ENCODE measurements at regions not wholly inside any gene's neighbourhood (a gene's known extent, or its start where the extent isn't known, plus 50 kb on each side); places are given as distances from the start of the nearest gene placed in this dataset.

DNA sequence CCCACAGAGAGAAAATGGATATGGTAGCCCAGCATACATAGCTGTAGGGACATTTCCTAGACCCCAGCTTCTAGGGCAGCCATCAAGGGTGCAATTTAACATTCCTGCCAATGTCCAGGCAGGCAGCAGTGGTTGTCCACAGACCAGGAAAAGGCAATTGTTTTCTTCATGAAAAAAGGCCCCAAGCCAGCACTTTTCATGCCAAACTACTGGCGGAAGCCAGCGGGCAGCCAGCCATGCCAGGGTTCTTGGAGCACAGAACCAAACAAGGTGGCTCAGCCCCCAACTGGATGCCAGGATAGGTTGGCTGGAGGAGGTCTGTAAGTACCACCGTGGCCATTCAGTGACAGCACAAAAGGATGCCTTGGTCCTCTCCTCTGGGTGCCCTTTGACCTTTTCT, 94.6 kb downstream of the BANF2 start:
- no peak for TF ChIP-seq CEBPB (IDR thresholded peaks at IDR 0.05; ENCODE audit: low read depth, low read length)
- no peak for TF ChIP-seq SMC3 (IDR thresholded peaks at IDR 0.05; ENCODE audit: low read depth, low read length)
- TF ChIP-seq, protein P1, sequence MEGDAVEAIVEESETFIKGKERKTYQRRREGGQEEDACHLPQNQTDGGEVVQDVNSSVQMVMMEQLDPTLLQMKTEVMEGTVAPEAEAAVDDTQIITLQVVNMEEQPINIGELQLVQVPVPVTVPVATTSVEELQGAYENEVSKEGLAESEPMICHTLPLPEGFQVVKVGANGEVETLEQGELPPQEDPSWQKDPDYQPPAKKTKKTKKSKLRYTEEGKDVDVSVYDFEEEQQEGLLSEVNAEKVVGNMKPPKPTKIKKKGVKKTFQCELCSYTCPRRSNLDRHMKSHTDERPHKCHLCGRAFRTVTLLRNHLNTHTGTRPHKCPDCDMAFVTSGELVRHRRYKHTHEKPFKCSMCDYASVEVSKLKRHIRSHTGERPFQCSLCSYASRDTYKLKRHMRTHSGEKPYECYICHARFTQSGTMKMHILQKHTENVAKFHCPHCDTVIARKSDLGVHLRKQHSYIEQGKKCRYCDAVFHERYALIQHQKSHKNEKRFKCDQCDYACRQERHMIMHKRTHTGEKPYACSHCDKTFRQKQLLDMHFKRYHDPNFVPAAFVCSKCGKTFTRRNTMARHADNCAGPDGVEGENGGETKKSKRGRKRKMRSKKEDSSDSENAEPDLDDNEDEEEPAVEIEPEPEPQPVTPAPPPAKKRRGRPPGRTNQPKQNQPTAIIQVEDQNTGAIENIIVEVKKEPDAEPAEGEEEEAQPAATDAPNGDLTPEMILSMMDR (conservative IDR thresholded peaks at IDR 0.05; ENCODE audit: low read depth, low read length) = no peak
- TF ChIP-seq NFE2L2 (IDR thresholded peaks at IDR 0.05; ENCODE audit: low read depth, low read length) = no peak
- TF ChIP-seq, protein P2, sequence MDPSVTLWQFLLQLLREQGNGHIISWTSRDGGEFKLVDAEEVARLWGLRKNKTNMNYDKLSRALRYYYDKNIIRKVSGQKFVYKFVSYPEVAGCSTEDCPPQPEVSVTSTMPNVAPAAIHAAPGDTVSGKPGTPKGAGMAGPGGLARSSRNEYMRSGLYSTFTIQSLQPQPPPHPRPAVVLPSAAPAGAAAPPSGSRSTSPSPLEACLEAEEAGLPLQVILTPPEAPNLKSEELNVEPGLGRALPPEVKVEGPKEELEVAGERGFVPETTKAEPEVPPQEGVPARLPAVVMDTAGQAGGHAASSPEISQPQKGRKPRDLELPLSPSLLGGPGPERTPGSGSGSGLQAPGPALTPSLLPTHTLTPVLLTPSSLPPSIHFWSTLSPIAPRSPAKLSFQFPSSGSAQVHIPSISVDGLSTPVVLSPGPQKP (IDR thresholded peaks at IDR 0.05; ENCODE audit: borderline replicate concordance, low read depth, low read length) = no peak
- Histone ChIP-seq H3K23ac (ENCODE audit: low read depth, low read length) (no peak overlapping the region), H4K91ac (ENCODE audit: insufficient read depth, low read depth, low read length) (no peak overlapping the region), H3K4me3 (ENCODE audit: insufficient read depth, low read depth, low read length) (no peak overlapping the region), H4K5ac (ENCODE audit: low read depth, low read length) (no peak overlapping the region), H2BK15ac (ENCODE audit: low read depth, low read length) (no peak overlapping the region), H3K27me3 (ENCODE audit: control insufficient read depth, insufficient read depth, low read length) (no peaks in the 10 kb centered on the region), H3K4ac (ENCODE audit: low read depth, low read length) (no peak overlapping the region), H4K20me1 (ENCODE audit: insufficient read depth, low read length) (no peaks in the 10 kb centered on the region), H3K9me1 (ENCODE audit: insufficient read depth, low read length) (peaks cover 5% of the 10 kb centered on the region; the same call in 1 of the 2 replicates), H2AFZ (replicated peaks; ENCODE audit: low read length, poor library complexity) (no peak overlapping the region), H2BK5ac (ENCODE audit: low read depth, low read length, poor library complexity, severe bottlenecking) (no peak overlapping the region), H2BK20ac (ENCODE audit: low read depth, low read length) (no peak overlapping the region), H3K79me1 (ENCODE audit: low read depth in 1 of 2, low read length in 2 of 2) (no peaks in the 10 kb centered on the region), H3K14ac (replicated peaks; ENCODE audit: low read depth, low read length) (no peak overlapping the region), H3K9me3 (ENCODE audit: control insufficient read depth, insufficient read depth, low read length) (peaks cover 4% of the 10 kb centered on the region; the same call in 1 of the 2 replicates), H3K27ac (ENCODE audit: insufficient read depth, low read length) (no peak overlapping the region), H2AK5ac (ENCODE audit: low read depth, low read length) (no peak overlapping the region), H4K8ac (ENCODE audit: low read depth in 2 of 2, low read length in 2 of 2) (no peak overlapping the region), H3K9ac (ENCODE audit: low read depth, low read length) (no peak overlapping the region), H3K56ac (ENCODE audit: extremely low read depth, insufficient read depth, low read length) (no peak overlapping the region), H2AK9ac (replicated peaks; ENCODE audit: low read depth, low read length, poor library complexity) (no peak overlapping the region), H3K18ac (ENCODE audit: low read depth, low read length) (no peak overlapping the region), H3K4me1 (ENCODE audit: control insufficient read depth, insufficient read depth, low read length) (peaks cover 2% of the 10 kb centered on the region; the same call in 1 of the 2 replicates), H3K36me3 (ENCODE audit: control insufficient read depth, insufficient read depth, low read length) (no peaks in the 10 kb centered on the region), H3K4me2 (ENCODE audit: low read depth, low read length) (no peak overlapping the region), H2BK120ac (ENCODE audit: low read depth, low read length) (no peak overlapping the region)
- CTCF ChIA-PET = no interaction called here
- ATAC-seq (ENCODE audit: low read depth) = no peak
- POLR2A ChIA-PET (ENCODE audit: unreplicated experiment) = no interaction called here
- no peak for DNase-seq
- in situ Hi-C loops (cut with MboI; ENCODE audit: low sequenced_read_pairs) = no loop called here
- intact Hi-C loops (cut with micrococcal nuclease) = loop anchor here (5.0 kb wide), 1 partner anchor 37 kb away; no protein-coding TSS in a partner anchor
- WGBS, 2 experiments (ENCODE audit: extremely low coverage in 2 of 2, insufficient read length in 1 of 2) = 73% methylated on average over 3 of the region's 3 CpGs; no CpG with 5 or more reads in 1 of the 2 experiments
- dilution Hi-C loops (cut with HindIII; ENCODE audit: low sequenced_read_pairs, unreplicated experiment) = no loop called here
- no TSS peak for BruUV-seq (replicated peaks)

All from IMR-90 (cell line).